OCI-LY7 (cell line): ENCODE measurements at regions not wholly inside any gene's neighbourhood (a gene's known extent, or its start where the extent isn't known, plus 50 kb on each side); places are given as distances from the start of the nearest gene placed in this dataset.

Experiments
- BruUV-seq: library from RNA; stranded (reverse); fragments of 400-500 nt; replicated peaks from 2 replicates; lab custom pipeline; 2021; lab: Mats Ljungman, UMichigan
- CTCF ChIA-PET: fragments of 300-600 bp; sonication (Branson Sonifier 250); formaldehyde crosslinking; loops from one replicate; lab custom pipeline; 2022; ENCODE audit warnings: antibody characterized with exemption; ENCODE audit not compliant: unreplicated experiment; lab: Charles Lee
- POLR2A ChIA-PET: fragments of 300-600 bp; sonication (Branson Sonifier 250); formaldehyde crosslinking; loops from one replicate; lab custom pipeline; 2022; ENCODE audit warnings: antibody characterized with exemption; lab: Charles Lee
- DNase-seq: peaks from one replicate; pipeline ENCODE4 v3.0.0-alpha.2; 2015; ENCODE audit warnings: low spot score
- H2AFZ ChIP-seq: fragments of 200-600 bp; sonication (generic), shearing (Covaris generic); 2 replicates; pipeline ENCODE4 v1.6.1; 2014; ENCODE audit warnings: mild to moderate bottlenecking, antibody characterized with exemption, low read length, moderate library complexity
- H3K27ac ChIP-seq: fragments of 200-600 bp; sonication (generic); 2 replicates; pipeline ENCODE4 v1.5.1; 2014; ENCODE audit warnings: mixed run types, low read depth, mild to moderate bottlenecking, moderate library complexity, low read length, inconsistent platforms; ENCODE audit not compliant: poor library complexity, severe bottlenecking
- H3K36me3 ChIP-seq: fragments of 200-600 bp; sonication (generic); 2 replicates; pipeline ENCODE4 v1.6.1; 2014; ENCODE audit warnings: mild to moderate bottlenecking, antibody characterized with exemption, low read length, moderate library complexity, mixed read lengths; ENCODE audit not compliant: insufficient read depth
- H3K4me1 ChIP-seq: fragments of 200-600 bp; sonication (generic); 2 replicates; pipeline ENCODE4 v1.5.1; 2014; ENCODE audit warnings: mild to moderate bottlenecking, low read length; ENCODE audit not compliant: insufficient read depth, poor library complexity, severe bottlenecking
- H3K4me2 ChIP-seq: fragments of 200-600 bp; sonication (generic); 2 replicates; pipeline ENCODE4 v1.6.1; 2014; ENCODE audit warnings: mild to moderate bottlenecking, low read length
- H3K4me3 ChIP-seq: fragments of 200-600 bp; sonication (generic); 2 replicates; pipeline ENCODE4 v1.5.1; 2014; ENCODE audit warnings: mild to moderate bottlenecking, low read depth, low read length; ENCODE audit not compliant: poor library complexity, severe bottlenecking
- H3K79me2 ChIP-seq: fragments of 200-600 bp; sonication (generic); 2 replicates; pipeline ENCODE4 v1.6.1; 2016; ENCODE audit warnings: low read depth, mild to moderate bottlenecking, low read length, moderate library complexity, mixed read lengths; ENCODE audit not compliant: insufficient read depth
- H3K9me2 ChIP-seq: fragments of 200-600 bp; sonication (generic); 2 replicates; pipeline ENCODE4 v1.6.1; 2016; ENCODE audit warnings: mild to moderate bottlenecking, low read length, mixed read lengths; ENCODE audit not compliant: insufficient read depth
- H3K9me3 ChIP-seq: fragments of 200-600 bp; sonication (generic); 2 replicates; pipeline ENCODE4 v1.6.1; 2014; ENCODE audit warnings: mild to moderate bottlenecking, mixed run types, low read length, mixed read lengths
- H4K20me1 ChIP-seq: fragments of 200-600 bp; sonication (generic); 2 replicates; pipeline ENCODE4 v1.6.1; 2014; ENCODE audit warnings: mild to moderate bottlenecking, antibody characterized with exemption, low read length, moderate library complexity, mixed read lengths; ENCODE audit not compliant: insufficient read depth
- EZH2phosphoT487 ChIP-seq: fragments of 200-600 bp; sonication (generic); IDR thresholded peaks from 2 replicates; pipeline ENCODE4 v1.6.1; 2018; ENCODE audit warnings: low read depth, borderline replicate concordance, mild to moderate bottlenecking, mixed run types, antibody characterized with exemption, low read length, moderate library complexity, mixed read lengths
- intact Hi-C: fragments of 100-400 bp; cut with micrococcal nuclease; formaldehyde crosslinking; loops from one replicate; pipeline ENCODE4 v1.10.0; 2022; ENCODE audit not compliant: unreplicated experiment
- TF ChIP-seq, protein P1 (sequence below): fragments of 200-600 bp; sonication (generic); conservative IDR thresholded peaks from 2 replicates; pipeline ENCODE4 v1.5.1; 2014; ENCODE audit warnings: mild to moderate bottlenecking, antibody characterized with exemption, low read length, moderate library complexity, mixed read lengths

DNA sequence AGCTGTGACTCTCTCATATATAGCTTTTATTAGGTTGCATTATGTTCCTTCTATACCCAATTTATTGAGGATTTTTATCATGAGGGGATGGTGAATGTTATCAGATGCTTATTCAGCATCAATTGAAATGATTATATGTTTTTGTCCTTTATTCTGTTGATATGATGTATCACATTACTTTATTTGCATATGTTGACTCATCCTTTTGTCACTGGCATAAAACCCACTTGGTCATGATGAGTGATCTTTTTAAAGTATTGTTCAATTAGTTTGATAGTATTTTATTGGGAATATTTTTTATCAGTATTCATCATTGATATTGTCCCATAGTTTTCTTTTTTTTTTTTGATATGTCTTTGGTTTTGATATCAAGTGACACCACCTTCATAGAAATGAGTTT, 529.9 kb downstream of the MMUT start:
- no peak overlapping the region for H3K4me3 ChIP-seq
- BruUV-seq, result no TSS peak
- POLR2A ChIA-PET, result interaction anchor here (0.6 to 1.2 kb wide), 3 partner anchors 17 to 595 kb away, joined by 3 read pairs; no protein-coding TSS in a partner anchor

DNA sequence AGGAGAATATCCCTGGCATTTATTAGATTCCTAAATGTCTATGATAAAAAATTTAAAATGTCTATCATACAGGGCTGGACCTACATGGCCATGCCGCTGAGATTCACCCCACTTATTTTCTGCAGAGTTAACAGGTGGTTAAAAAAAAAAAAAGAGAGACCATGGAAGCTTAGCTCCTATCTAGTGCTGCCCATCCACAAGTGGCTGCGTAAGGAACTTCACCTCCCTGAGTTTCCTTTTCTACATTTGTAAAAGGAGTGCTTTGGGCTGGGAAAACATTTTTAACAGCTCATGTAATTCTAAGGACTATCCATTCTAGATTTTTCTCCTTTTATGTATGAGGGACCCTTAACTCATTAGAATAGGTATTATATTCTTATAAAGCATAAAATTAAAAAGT, 534.1 kb downstream of the MMUT start:
- H3K27ac ChIP-seq, result no peak overlapping the region
- no peak overlapping the region for H3K4me3 ChIP-seq
- no peaks in the 10 kb centered on the region for H3K4me1 ChIP-seq
- H2AFZ ChIP-seq, result no peak overlapping the region
- no peaks in the 10 kb centered on the region for H3K79me2 ChIP-seq
- intact Hi-C loops, result no loop called here
- no peak overlapping the region for H3K4me2 ChIP-seq
- no peaks in the 10 kb centered on the region for H3K36me3 ChIP-seq
- no TSS peak for BruUV-seq
- H3K9me3 ChIP-seq, result 0 out of 2 replicates have a peak, but pooled peaks cover 4% of the 10 kb centered on the region
- DNase-seq, result no peak
- H4K20me1 ChIP-seq, result no peaks in the 10 kb centered on the region
- no peak for TF ChIP-seq EZH2phosphoT487
- TF ChIP-seq, protein P1, sequence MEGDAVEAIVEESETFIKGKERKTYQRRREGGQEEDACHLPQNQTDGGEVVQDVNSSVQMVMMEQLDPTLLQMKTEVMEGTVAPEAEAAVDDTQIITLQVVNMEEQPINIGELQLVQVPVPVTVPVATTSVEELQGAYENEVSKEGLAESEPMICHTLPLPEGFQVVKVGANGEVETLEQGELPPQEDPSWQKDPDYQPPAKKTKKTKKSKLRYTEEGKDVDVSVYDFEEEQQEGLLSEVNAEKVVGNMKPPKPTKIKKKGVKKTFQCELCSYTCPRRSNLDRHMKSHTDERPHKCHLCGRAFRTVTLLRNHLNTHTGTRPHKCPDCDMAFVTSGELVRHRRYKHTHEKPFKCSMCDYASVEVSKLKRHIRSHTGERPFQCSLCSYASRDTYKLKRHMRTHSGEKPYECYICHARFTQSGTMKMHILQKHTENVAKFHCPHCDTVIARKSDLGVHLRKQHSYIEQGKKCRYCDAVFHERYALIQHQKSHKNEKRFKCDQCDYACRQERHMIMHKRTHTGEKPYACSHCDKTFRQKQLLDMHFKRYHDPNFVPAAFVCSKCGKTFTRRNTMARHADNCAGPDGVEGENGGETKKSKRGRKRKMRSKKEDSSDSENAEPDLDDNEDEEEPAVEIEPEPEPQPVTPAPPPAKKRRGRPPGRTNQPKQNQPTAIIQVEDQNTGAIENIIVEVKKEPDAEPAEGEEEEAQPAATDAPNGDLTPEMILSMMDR, result no peak
- CTCF ChIA-PET, result no interaction called here
- POLR2A ChIA-PET, result no interaction called here
- no peaks in the 10 kb centered on the region for H3K9me2 ChIP-seq

More for the DNA sequence above, 529.9 kb downstream of the MMUT start:
- CTCF ChIA-PET, result no interaction called here
- DNase-seq, result no peak
- Histone ChIP-seq H3K9me3 (0 out of 2 replicates have a peak, but pooled peaks cover 4% of the 10 kb centered on the region), H3K4me1 (no peaks in the 10 kb centered on the region), H3K79me2 (no peaks in the 10 kb centered on the region), H3K27ac (no peak overlapping the region), H2AFZ (no peak overlapping the region), H3K36me3 (no peaks in the 10 kb centered on the region), H4K20me1 (no peaks in the 10 kb centered on the region), H3K4me2 (no peak overlapping the region), H3K9me2 (no peaks in the 10 kb centered on the region)
- TF ChIP-seq EZH2phosphoT487, result no peak
- TF ChIP-seq, protein P1, result no peak
- intact Hi-C loops, result no loop called here

DNA sequence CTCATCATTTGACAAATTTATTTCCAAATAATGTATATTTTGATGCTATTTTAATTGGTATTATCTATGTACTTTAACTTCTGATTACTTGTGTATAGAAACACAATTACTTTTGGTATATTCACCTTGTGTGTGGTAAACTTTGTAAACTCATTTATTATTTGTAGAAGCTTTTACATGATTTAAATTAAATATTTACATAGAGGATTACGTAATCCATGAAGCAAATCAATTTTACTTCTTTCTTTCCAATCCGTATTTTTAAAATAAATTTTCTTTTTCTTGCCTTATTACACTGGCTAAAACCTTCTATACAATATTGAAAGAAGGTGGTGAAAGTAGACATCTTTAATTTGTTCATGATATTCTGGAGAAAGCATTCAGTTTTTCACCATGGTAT, 540.2 kb downstream of the MMUT start:
- no peak overlapping the region for H3K4me3 ChIP-seq
- no peaks in the 10 kb centered on the region for H3K36me3 ChIP-seq
- no peak for TF ChIP-seq EZH2phosphoT487
- TF ChIP-seq, protein P1, result no peak
- intact Hi-C loops, result no loop called here
- H3K9me3 ChIP-seq, result no peaks in the 10 kb centered on the region
- H2AFZ ChIP-seq, result no peak overlapping the region
- no peaks in the 10 kb centered on the region for H3K79me2 ChIP-seq
- H4K20me1 ChIP-seq, result no peaks in the 10 kb centered on the region
- H3K27ac ChIP-seq, result no peak overlapping the region
- BruUV-seq, result no TSS peak
- no peaks in the 10 kb centered on the region for H3K9me2 ChIP-seq
- DNase-seq, result no peak
- CTCF ChIA-PET, result no interaction called here
- POLR2A ChIA-PET, result interaction anchor here (0.7 kb wide), 1 partner anchor 204 kb away, joined by 3 read pairs; no protein-coding TSS in a partner anchor
- no peak overlapping the region for H3K4me2 ChIP-seq
- H3K4me1 ChIP-seq, result no peaks in the 10 kb centered on the region
